G401.6 (cell line): ENCODE measurements at regions not wholly inside any gene's neighbourhood (a gene's known extent, or its start where the extent isn't known, plus 50 kb on each side); places are given as distances from the start of the nearest gene placed in this dataset.
"Not testable (repeated sequence)": the region's sequence is repeated elsewhere in the genome, so short reads cannot be mapped to it uniquely, and the experiment has no call there.

Experiments
- FAIRE-seq: peaks from 2 replicates; lab custom pipeline; 2012; peaks lifted over from hg19 to GRCh38; lab: Jason Lieb, UNC

DNA sequence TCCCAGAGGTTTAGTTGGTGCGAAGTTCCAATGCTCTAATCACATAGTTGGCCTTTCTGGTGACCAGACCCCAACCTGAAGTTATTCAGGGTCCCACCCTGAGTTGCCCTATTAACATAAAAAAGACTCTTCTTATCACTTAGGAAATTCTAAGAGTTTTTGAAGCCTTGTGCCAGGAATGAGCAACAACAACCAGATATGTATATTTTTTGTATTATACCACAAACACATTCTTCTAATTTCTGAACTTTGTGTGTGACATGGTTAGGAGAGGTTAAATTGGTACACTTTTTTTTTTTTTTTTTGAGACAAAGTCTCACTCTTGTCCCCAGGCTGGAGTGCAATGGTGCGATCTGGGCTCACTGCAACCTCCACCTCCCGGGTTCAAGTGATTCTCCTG is 320.4 kb upstream of the PDE3A start:
- no peak for FAIRE-seq

DNA sequence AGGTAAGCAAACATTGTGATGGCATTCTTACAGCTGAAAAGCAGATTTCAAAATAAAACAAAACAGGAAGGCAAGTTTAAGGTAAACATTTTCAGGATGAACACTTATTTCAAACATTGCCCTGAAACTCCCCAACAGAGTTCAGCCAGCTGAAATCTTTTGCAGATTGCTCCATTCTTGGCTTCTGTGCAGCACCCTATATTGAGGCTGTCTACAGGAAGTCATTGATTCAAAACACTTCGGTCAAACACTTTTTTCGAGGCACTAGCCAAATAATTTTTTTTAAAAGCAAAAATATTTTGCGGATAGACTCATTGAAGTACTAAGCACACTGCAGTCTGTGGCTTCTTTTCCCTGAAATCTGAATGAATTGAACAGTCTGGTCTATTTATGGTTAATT is 318.1 kb upstream of the PDE3A start:
- FAIRE-seq = no peak

DNA sequence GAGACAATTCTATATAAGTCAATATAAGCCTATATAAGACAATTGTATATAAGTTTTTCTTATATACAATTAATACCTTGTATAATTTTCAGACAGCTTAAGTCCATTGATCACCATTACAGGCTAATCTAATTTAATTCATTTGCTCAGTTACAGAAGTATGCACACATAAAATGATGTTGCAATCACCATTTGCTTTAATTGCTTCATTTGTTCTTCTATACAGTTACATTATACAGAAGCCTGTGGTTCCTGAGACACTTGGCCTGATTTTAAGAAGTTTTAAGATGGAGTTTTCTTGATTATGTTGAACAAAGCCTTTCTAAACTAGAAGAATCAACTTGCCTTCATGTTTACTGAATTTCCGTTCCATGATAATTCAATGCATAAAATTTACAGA is 314.6 kb upstream of the PDE3A start:
- FAIRE-seq = no peak

DNA sequence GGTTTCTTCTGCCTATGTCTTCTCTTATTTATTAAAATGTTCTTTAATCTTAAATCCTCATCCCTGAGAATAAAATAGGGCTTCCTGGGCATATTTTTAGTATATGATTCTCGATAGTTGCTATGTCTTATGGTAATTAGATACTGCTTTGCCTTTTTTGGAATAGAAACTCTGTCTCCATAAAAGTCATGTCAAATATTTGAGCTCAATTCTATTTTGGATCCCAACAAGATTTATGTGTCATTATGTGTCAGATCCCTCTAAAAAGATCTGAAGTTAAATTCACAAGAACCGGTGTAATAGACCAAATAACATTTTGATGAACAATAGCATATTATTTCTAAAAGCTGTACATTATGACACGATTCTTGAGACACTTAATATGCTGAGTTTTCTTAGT is 312.5 kb upstream of the PDE3A start:
- no peak for FAIRE-seq

DNA sequence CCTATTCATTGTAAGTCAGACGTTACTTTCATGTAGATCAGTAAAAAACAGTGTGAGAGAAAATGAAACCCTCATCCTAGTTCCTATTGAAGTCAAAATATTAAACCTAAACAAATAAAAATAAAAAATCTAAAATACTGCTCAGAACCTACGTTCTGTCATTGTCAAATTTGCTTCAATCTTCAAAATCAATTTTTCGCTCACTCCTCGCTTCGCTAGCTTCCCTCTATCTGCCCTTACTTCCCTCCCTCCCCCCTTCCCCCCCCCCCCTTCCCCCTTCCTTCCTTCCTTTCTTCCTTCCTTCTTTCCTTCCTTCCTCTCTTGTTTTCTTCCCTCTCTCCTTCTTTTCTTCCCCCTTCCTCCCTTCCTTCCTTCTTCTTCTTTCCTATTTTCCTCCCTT is 310.9 kb upstream of the PDE3A start:
- FAIRE-seq = no peak

DNA sequence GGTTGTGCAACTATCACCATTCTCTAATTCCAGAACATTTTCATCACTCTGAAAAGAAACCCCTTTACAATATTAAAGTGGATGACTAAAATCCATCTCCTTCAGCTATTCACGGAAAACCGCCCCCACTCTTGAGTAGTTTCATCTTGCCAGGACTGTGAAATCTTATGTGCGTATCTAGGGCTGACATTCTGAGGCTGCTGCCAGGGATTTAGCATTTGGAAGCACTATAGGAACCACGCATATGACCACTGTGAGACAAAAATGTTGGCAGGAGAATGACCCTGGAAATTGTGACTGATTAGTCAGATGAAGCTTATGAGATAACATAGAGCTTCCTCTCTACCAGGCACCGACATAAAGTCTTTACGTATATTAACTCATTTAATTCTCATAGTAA is 305.2 kb upstream of the PDE3A start:
- FAIRE-seq = no peak

DNA sequence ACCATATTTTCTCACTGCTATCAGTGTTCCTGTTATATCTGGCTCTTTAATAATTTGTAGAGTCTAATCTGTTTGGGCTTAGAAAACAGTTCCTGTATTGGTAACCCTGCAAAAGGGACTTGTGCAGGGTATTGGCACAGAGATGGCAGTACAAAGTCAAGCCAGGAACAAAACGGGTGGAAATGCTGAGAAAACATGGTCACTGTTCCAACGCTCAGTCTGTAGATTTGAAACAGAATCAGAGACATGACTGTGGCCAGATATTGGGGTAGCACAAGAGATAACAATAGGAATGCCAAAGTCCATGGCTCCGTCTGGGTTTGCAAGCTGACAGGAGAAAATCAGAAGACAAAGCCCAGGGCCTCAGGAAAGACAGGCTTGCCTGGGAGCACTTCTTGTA is 290.7 kb upstream of the PDE3A start:
- no peak for FAIRE-seq

DNA sequence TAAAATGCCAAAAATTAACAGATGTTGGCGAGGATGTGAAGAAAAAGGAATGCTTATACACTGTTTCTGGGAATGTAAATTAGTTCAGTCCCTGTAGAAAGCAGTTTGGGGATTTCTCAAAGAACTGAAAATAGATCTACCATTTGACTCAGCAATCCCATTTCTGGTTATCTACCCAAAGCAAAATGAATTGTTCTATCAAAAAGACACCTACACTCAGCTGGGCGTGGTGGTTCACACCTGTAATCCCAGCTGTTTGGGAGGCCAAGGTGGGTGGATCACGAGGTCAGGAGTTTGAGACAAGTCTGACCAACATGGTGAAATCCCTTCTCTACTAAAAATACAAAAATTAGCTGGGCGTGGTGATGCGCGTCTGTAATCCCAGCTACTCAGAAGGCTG is 279.3 kb upstream of the PDE3A start:
- FAIRE-seq = no peak

DNA sequence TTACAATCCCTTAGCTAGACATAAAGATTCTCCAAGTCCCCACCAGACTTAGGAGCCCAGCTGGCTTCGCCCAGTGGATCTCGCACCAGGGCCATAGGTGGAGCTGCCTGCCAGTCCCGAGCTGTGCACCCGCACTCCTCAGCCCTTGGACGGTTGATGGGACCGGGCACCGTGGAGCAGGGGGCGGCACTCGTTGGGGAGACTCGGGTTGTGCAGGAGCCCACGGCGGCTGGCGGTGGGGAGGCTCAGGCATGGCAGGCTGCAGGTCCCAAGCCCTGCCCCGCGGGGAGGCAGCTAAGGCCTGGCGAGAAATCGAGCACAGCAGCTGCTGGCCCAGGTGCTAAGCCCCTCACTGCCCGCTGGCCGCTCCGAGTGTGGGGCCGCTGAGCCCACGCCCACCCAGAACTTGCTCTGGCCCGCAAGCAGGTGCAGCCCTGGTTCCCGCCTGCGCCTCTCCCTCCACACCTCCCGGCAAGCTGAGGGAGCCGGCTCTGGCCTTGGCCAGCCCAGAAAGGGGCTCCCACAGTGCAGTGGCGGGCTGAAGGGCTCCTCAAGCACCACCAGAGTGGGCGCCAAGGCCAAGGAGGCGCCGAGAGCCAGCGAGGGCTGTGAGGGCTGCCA is 275.0 kb upstream of the PDE3A start:
- not testable (repeated sequence) for FAIRE-seq

DNA sequence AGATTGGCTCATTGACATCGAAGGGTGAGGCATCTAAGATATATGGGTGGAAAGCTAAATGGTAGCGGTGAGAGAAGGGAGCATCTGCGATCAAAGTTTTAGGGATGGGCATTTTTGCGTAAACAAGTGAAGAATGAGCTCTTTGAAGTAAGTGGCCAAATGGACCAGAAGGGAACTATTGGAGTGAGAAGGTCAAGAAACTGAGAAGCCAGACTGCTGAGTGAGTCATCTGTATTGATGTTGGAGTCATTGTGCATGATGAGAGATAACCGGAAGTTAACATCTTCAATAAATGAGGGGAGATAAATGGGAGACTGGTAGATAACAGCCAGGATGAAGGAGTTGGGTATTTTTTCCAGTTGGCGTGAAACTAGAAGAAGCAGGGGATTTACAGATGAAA is 271.9 kb upstream of the PDE3A start:
- no peak for FAIRE-seq

DNA sequence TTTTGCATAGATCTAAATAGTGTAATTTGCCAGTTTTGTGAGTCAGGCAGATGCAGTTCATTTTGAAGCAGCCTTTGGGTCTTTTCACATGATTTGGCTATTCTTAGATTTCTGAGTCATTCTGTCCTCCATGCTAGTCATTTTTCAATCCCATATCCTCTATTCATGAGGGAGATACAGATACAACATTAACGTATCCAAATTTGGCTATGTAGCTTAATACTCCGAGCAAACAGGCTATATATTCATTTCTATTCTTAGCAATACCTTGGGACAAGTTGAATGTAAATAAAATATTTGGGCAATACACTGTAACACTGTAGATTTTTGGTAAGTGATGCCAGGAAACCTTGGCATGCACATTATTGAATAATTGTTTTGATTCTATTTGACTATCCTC is 270.7 kb upstream of the PDE3A start:
- FAIRE-seq = no peak

DNA sequence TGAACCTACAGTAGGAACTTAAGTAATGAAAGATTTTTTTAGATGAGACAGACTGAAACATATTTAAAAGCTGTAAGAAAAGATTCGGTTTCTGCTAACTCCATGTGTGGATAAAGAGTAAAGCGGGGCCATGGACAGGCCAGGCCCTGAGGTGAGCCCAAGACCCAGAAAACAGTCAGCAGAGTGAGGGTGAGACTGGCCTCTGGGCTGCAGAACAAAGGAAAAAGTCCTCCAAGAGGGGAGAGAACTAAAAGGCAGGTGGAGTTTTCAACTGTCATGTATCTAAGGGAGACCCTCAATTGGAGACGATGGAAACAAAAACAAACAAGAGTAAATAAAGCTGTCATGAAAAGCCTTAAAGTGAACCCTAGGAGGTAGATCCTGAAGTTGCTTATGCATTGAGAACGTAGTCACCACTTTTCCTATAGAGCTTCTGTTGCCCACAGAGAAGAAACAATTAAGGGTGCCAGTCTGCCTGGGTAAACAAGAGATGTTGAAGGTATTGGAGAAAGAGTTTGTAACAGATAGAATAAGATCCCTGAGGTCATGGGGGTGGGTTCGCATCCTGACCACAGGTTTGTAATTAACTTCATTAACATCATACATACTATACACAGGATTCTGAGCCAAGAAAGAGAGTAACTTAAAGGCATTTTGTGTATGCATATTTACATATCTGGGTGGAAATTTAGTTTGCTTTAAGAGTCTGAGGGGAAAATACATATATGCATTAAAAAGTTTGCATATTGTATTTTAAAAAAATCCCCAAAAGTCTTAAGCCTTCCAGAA is 268.7 kb upstream of the PDE3A start:
- no peak for FAIRE-seq

DNA sequence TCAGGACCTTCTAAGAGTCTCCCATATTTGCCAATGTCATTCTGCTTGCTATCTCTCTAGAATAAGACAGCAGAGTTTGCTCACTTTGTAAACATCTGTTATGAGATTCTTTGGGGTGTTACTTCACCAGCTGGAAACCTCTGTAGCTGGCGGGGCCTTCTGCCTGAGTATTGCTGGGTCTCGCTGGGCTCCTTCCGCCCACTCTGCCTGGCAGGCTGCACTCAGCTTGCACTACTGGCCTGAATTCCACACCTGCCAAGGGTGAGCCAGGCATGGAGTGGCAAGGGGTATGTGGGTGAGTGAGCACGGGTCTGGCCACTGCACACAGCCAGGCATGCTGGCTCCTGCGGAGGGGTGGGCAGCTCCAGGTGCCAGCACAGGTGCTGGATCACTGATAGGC is 267.3 kb upstream of the PDE3A start:
- no peak for FAIRE-seq

DNA sequence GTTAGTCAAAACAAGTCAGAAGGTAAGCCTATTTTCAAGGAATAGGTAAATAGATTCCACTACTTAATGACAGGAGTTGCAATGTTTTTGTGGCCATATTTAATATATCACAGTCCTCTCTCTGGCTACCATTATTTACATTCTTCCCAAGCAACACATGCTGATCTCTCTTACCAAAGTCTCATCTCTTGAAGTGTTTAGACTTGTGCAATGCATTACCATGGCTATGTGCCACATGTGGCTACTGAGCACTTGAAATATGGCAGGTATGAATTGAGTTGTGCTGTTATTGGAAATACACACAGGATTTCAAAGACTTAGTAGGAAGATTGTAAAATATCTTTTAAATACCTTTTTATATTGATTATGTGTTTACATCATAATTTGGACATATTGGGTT is 262.4 kb upstream of the PDE3A start:
- no peak for FAIRE-seq

DNA sequence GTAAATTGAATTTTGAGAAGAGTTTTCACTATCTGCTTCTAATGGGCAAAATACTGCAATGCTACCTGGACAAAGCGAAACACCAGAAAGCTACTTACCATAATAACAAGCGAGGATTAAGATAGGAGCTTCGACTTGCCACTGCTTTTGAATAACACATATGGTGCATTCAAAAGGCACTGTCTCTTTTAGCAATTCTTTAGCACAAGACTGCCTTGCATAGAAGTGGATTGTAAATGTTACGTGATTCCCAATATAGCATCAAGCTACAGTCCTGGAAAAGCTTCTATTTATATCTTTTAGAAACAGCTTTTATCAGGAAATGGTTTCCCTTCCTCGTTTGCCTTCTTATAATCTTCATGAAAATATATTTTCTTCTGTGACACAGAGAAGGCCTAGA is 258.7 kb upstream of the PDE3A start:
- no peak for FAIRE-seq

DNA sequence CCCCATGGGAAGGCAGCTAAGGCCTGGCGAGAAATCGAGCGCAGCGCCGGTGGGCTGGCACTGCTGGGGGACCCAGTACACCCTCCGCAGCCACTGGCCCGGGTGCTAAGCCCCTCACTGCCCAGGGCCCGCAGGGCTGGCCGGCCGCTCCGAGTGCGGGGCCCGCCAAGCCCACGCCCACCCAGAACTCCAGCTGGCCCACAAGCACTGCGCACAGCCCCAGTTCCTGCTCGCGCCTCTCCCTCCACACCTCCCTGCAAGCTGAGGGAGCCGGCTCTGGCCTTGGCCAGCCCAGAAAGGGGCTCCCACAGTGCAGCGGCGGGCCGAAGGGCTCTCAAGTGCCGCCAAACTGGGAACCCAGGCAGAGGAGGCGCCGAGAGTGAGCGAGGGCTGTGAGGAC is 253.0 kb upstream of the PDE3A start:
- not testable (repeated sequence) for FAIRE-seq

DNA sequence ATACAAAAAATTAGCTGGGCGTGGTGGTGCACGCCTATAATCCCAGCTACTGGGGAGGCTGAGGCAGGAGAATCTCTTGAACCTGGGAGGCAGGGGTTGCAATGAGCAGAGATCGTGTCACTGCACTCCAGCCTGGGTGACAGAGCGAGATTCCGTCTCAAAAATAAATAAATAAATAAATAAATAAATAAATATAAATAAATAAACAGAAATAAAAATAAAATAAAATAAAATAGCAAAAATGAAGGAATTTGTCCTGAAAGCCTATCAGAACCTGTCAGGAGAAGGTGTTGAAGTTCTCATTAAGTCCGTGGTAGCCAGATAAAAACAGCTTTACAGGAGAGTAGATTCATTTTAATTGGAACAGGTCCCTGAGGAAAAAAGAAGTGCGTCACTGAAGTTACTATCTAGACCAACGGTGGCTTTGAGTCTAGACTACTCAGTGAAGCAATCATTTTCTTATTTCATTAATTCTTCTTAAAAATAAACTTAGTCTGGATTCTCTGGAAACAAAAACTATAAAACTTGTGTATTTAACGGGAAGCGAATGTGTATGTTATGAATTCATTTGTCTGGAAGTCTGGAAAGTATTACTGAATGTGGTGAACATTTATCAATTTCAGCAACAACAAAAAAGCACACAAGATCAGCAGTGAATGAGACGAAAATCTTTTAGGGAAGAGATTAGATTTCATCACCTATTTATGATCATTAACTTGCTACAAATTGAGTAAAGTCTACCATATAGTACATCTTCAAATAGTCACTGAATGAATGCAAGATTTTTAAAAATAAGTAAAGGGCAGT is 248.5 kb upstream of the PDE3A start:
- no peak for FAIRE-seq

DNA sequence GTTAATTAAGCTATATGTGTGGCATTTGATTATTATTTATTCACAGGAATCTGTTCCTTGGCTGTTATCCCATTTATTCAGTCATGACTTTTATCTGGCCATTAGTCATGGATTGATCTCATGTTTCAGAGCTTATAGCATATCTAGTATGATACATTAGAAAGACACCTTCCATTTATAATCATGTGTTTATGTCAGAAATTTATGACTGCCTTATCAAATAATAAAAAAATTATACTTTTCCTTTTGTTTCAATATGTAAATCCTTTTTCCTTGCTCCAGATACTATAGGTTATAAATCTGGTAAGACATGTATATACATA is 248.0 kb upstream of the PDE3A start:
- no peak for FAIRE-seq

DNA sequence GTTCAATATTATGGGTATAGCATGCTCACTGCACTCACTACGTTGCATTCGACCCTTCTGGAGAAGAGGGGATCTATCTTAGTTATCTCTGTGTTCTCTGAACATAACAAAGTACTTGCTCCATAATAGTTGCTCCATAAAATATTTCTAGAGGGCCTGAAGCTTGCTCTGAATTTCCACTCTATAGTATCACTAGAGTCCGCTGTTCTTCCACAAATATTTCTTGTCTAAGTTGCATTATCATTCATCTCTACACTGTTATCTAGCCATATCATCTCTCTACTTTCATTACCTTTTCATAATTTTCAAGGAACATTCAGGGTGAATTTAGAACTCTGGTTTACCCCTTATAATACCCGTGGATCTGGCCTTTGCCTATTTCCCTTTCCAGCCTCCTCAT is 246.1 kb upstream of the PDE3A start:
- FAIRE-seq = no peak

DNA sequence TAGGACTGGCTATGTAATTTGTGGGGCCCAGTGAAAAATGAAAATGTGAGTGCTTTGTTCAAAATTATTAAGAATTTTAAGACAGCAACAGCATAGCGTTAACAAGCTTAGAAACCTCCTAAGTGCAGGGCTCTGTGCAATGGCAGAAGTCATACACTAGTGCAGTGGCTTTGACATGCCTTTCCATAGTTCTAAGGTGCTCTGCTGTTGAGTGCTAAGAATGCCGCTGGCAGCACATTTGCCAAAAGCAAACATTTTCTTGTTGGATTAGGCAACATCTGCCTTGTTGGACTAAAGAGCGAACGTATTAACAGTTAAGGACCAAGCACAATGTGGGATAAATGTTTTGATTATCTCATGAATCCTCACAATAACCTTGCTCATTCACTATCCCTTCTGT is 244.9 kb upstream of the PDE3A start:
- FAIRE-seq = no peak

DNA sequence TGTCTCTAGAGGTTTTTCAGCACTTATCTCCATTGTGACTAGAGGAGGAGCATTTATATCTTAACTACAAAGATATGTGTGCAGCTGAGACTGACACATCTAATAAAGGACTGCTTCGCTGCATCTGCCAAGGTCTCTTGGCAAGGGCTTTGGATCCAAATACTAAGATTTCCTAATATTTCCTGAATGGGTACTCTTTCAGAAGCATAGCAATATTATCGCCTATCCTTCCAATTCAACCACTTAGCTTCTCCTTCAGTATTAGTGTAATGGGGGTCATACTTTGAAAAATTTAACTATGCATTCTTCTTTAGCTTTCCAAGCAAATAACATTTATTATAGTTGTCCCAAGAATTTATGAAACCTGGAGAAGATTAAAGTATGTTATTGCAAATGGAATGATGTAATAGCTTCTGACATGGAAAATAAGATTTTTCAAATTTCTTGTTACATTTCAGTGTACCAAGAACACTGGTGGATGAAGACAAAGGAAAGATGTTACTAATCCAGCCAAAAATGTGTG is 243.0 kb upstream of the PDE3A start:
- no peak for FAIRE-seq

DNA sequence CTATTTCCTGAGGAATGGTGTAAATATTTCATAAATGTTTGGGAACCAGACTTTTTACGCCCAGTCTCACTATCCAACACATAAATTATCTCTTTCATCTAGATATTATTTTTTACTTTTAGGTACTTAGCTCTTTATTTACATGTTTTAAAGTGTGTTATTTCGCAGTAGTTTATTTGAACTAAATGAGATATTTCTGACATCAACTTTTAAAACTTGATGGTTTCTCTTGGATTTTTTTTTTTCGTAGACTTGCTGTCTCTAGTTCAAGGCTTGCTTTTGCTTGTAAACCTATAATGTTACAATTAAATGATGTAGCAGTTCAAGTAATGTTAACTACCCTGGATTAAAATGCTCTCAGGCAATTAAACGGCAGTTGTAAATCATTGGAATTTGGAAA is 241.7 kb upstream of the PDE3A start:
- no peak for FAIRE-seq

DNA sequence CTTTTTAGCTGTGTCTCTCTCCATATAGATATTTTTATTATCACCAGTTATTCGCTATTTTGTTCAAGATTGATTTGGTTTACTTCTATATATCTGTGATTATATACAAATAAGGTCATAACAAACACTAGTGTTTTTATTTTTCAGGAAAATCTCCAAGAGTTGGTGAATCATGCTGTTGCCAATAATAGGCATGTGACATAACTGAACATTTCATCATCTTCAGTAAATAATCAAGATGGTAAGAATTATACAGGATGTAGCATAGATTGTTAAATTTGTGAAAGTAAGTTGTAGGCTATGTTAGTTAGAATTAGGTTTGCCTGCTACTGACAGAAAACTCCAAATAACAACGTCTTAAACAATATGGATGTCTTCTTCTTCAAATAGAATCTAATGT is 240.9 kb upstream of the PDE3A start:
- no peak for FAIRE-seq
